T-helper 1 cell treated with Interleukin-12 subunit alpha and Interleukin-12 subunit beta and Interleukin-4 antibody, amounts not matched to agents 30 ng/mL and 1 ng/mL, for 36 hours (primary cell): ENCODE measurements at regions not wholly inside any gene's neighbourhood (a gene's known extent, or its start where the extent isn't known, plus 50 kb on each side); places are given as distances from the start of the nearest gene placed in this dataset.

Experiments used
- intact Hi-C: fragments of 100-400 bp; cut with micrococcal nuclease; formaldehyde crosslinking; loops from one replicate; pipeline ENCODE4 v1.15.1; 2024

GRCh38 chr10:10629512-10629911, 388.2 kb upstream of the CELF2 start:
- intact Hi-C loops = no loop called here

GRCh38 chr10:10630281-10630680, 387.4 kb upstream of the CELF2 start:
- intact Hi-C loops = no loop called here

- intact Hi-C loops = no loop called here
Measured at GRCh38 chr10:10630782-10631181, 386.9 kb upstream of the CELF2 start.

GRCh38 chr10:10642189-10642588, 375.5 kb upstream of the CELF2 start:
- intact Hi-C loops = no loop called here

GRCh38 chr10:10642751-10643150, 374.9 kb upstream of the CELF2 start:
- intact Hi-C loops = no loop called here

GRCh38 chr10:10644008-10644646, 373.5 kb upstream of the CELF2 start:
- intact Hi-C loops = no loop called here

GRCh38 chr10:10644676-10645385, 372.8 kb upstream of the CELF2 start:
- intact Hi-C loops = no loop called here

GRCh38 chr10:10647331-10647730, 370.3 kb upstream of the CELF2 start:
- intact Hi-C loops = no loop called here

GRCh38 chr10:10657139-10657760, 360.4 kb upstream of the CELF2 start:
- intact Hi-C loops = no loop called here

GRCh38 chr10:10658172-10658785, 359.4 kb upstream of the CELF2 start:
- intact Hi-C loops = no loop called here

GRCh38 chr10:10660054-10660453, 357.6 kb upstream of the CELF2 start:
- intact Hi-C loops = no loop called here

- intact Hi-C loops = no loop called here
Measured at GRCh38 chr10:10661176-10661575, 356.5 kb upstream of the CELF2 start.

- intact Hi-C loops = no loop called here
Measured at GRCh38 chr10:10662716-10663408, 354.8 kb upstream of the CELF2 start.

GRCh38 chr10:10663622-10664021, 354.1 kb upstream of the CELF2 start:
- intact Hi-C loops = no loop called here

- intact Hi-C loops = no loop called here
Measured at GRCh38 chr10:10665750-10666149, 351.9 kb upstream of the CELF2 start.

- intact Hi-C loops = no loop called here
Measured at GRCh38 chr10:10667466-10667865, 350.2 kb upstream of the CELF2 start.

- intact Hi-C loops = loop anchor here (1.0 kb wide), 1 partner anchor 1346 kb away; no protein-coding TSS in a partner anchor
Measured at GRCh38 chr10:10676972-10677371, 340.7 kb upstream of the CELF2 start.

- intact Hi-C loops = loop anchor here (1.0 kb wide), 1 partner anchor 1346 kb away; no protein-coding TSS in a partner anchor
Measured at GRCh38 chr10:10677479-10677878, 340.2 kb upstream of the CELF2 start.

GRCh38 chr10:10680496-10680895, 337.2 kb upstream of the CELF2 start:
- intact Hi-C loops = no loop called here

GRCh38 chr10:10684972-10685371, 332.7 kb upstream of the CELF2 start:
- intact Hi-C loops = no loop called here

- intact Hi-C loops = no loop called here
Measured at GRCh38 chr10:10685566-10685965, 332.1 kb upstream of the CELF2 start.

GRCh38 chr10:10687751-10688150, 329.9 kb upstream of the CELF2 start:
- intact Hi-C loops = no loop called here
